Endothelial cell of umbilical vein (primary cell): ENCODE measurements at regions not wholly inside any gene's neighbourhood (a gene's known extent, or its start where the extent isn't known, plus 50 kb on each side); places are given as distances from the start of the nearest gene placed in this dataset.

Experiments used
- BruUV-seq: library from RNA; stranded (reverse); fragments of 400-500 nt; replicated peaks from 2 replicates; lab custom pipeline; 2021; lab: Mats Ljungman, UMichigan
- CTCF ChIA-PET: fragments of 300-600, 350-600 bp; sonication (Branson Sonifier 250); formaldehyde crosslinking; loops from one replicate; lab custom pipeline; 2021; ENCODE audit warnings: antibody characterized with exemption, inconsistent platforms; lab: Charles Lee
- POLR2A ChIA-PET: fragments of 300-600, 350-600 bp; sonication (Branson Sonifier 250); formaldehyde crosslinking; loops from one replicate; lab custom pipeline; 2021; ENCODE audit warnings: antibody characterized with exemption, inconsistent platforms; lab: Charles Lee
- DNase-seq: peaks from one replicate; pipeline ENCODE4 v3.0.0-alpha.2; 2011; ENCODE audit warnings: low read depth, low spot score
- FAIRE-seq: peaks from 2 replicates; lab custom pipeline; 2011; peaks lifted over from hg19 to GRCh38; lab: Jason Lieb, UNC
- H2AFZ ChIP-seq: 2 replicates; pipeline ENCODE4 v1.6.0; 2012; ENCODE audit warnings: low read depth, low read length, control low read depth, inconsistent platforms
- H3K27ac ChIP-seq: 2 replicates; pipeline ENCODE4 v1.5.1; 2011; ENCODE audit warnings: low read depth, mild to moderate bottlenecking, control low read depth, low read length, moderate library complexity; ENCODE audit not compliant: insufficient read depth
- H3K27me3 ChIP-seq, 2 experiments: 2 replicates each; pipeline versions ENCODE4 v1.6.0 to v1.6.1; 2011; ENCODE audit warnings: low read length in 2 of 2, mixed read lengths in 1 of 2; ENCODE audit not compliant: control insufficient read depth in 2 of 2, insufficient read depth in 2 of 2
- H3K36me3 ChIP-seq, 2 experiments: 2 replicates in 1 of 2; 3 replicates in 1 of 2; pipeline ENCODE4 v1.5.1; 2011; ENCODE audit warnings: low read length in 2 of 2, mild to moderate bottlenecking in 1 of 2, moderate library complexity in 1 of 2; ENCODE audit not compliant: control insufficient read depth in 2 of 2, insufficient read depth in 2 of 2; ENCODE audit errors: extremely low read depth in 1 of 2
- H3K4me1 ChIP-seq: 3 replicates; pipeline ENCODE4 v1.5.1; 2011; ENCODE audit warnings: mild to moderate bottlenecking, low read length; ENCODE audit not compliant: control insufficient read depth, insufficient read depth; ENCODE audit errors: extremely low read depth
- H3K4me2 ChIP-seq: 2 replicates; pipeline ENCODE4 v1.6.1; 2011; ENCODE audit warnings: low read length, control low read depth, mixed read lengths; ENCODE audit not compliant: insufficient read depth
- H3K4me3 ChIP-seq, 3 experiments: fragments of 200-600 bp in 1 of 3; sonication (generic), shearing (Covaris generic) in 1 of 3; replicated peaks in 1 of 3; 2 replicates each; pipeline ENCODE4 v1.5.1; 2011 to 2016; ENCODE audit warnings: control low read depth in 3 of 3, low read length in 3 of 3, mild to moderate bottlenecking in 2 of 3, inconsistent platforms in 1 of 3, low read depth in 1 of 3, moderate library complexity in 1 of 3; ENCODE audit not compliant: insufficient read depth in 1 of 3
- H3K79me2 ChIP-seq: 2 replicates; pipeline ENCODE4 v1.6.0; 2012; ENCODE audit warnings: low read length, inconsistent platforms; ENCODE audit not compliant: control insufficient read depth, insufficient read depth
- H3K9ac ChIP-seq: replicated peaks from 2 replicates; pipeline ENCODE3; 2011; ENCODE audit warnings: low read length, control low read depth; ENCODE audit not compliant: insufficient read depth; ENCODE audit errors: extremely low read depth
- H3K9me1 ChIP-seq: replicated peaks from 3 replicates; pipeline ENCODE4 v1.6.0; 2011; ENCODE audit warnings: mild to moderate bottlenecking, low read length; ENCODE audit not compliant: control insufficient read depth, insufficient read depth; ENCODE audit errors: extremely low read depth
- H3K9me3 ChIP-seq: replicated peaks from 2 replicates; pipeline ENCODE4 v1.5.1; 2012; ENCODE audit warnings: low read length, inconsistent platforms; ENCODE audit not compliant: control insufficient read depth, insufficient read depth
- H4K20me1 ChIP-seq: replicated peaks from 2 replicates; pipeline ENCODE3; 2011; ENCODE audit warnings: mild to moderate bottlenecking, low read length; ENCODE audit not compliant: control insufficient read depth, insufficient read depth; ENCODE audit errors: extremely low read depth
- CTCF ChIP-seq, 2 donors: IDR thresholded peaks; 1 replicate in 1 of 2; 2 replicates in 1 of 2; pipeline ENCODE4 v1.5.1; 2011; ENCODE audit warnings: low read length in 2 of 2, mild to moderate bottlenecking in 2 of 2, moderate library complexity in 2 of 2, control low read depth in 1 of 2, inconsistent platforms in 1 of 2, low read depth in 1 of 2; ENCODE audit not compliant: insufficient read depth in 1 of 2; ENCODE audit errors: extremely low read depth in 1 of 2
- MAX ChIP-seq: IDR thresholded peaks from 2 replicates; pipeline ENCODE4 v1.6.1; 2011; ENCODE audit not compliant: insufficient read depth, insufficient read length
- dilution Hi-C: fragments of 300-500 bp; cut with MboI; formaldehyde crosslinking; loops from one replicate; pipeline ENCODE4 v1.15.0; 2019; ENCODE audit warnings: low sequenced_read_pairs; ENCODE audit not compliant: extremely low pct_ligation_motif_present
- intact Hi-C: fragments of 100-400 bp; cut with micrococcal nuclease; formaldehyde crosslinking; loops from one replicate; pipeline ENCODE4 v1.10.0; 2022

DNA sequence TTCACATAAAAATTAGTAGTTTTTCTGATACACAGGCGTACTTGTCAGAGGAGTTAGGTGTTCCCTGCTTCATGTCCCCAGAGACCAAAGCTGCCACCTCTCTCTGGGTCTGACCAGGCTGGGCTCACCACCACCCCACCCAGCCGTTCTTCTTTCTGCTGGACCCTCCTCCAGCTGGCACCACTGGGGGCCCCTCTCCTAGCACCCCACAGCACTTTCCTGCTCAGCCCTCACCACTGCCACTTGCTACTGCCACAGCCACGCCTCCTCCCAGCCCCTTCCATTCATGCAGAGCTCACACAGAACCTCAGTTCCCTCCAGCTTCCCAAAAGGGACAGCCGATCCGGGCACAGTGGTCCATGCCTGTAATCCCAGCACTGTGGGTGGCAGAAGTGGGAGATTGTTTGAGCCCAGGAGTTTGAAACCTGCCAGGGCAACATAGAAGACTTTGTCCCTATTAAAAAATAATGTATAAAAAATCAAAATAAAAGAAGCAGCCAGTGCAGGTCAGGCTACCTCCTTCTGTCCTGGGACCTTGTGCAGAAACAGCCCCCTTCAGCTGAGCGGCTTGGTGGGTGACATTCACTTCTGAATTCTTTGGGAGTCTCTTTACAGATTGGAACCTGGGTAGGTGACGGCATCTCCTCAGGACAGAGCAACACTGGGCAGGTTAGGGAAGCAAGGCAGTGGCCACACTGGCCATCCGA, 208.3 kb downstream of the TOMM20 start:
- Histone ChIP-seq H3K36me3 (no peaks in the 10 kb centered on the region), H3K79me2 (no peaks in the 10 kb centered on the region), H3K27me3 (no peaks in the 10 kb centered on the region), H3K9ac (no peak overlapping the region), H3K4me3 (no peak overlapping the region), H3K4me2 (no peak overlapping the region), H2AFZ (no peak overlapping the region), H3K4me1 (peaks cover 49% of the 10 kb centered on the region), H4K20me1 (no peaks in the 10 kb centered on the region), H3K27ac (peak overlapping the region; percentile 78), H3K9me3 (no peaks in the 10 kb centered on the region), H3K9me1 (no peaks in the 10 kb centered on the region)
- dilution Hi-C loops (no loop called here), intact Hi-C loops (no loop called here)
- BruUV-seq, result no TSS peak
- ChIA-PET CTCF (interaction anchor here (2.2 to 2.9 kb wide), 3 partner anchors 58 to 323 kb away, joined by 6 to 22 read pairs (median 8); no protein-coding TSS in a partner anchor), POLR2A (interaction anchor here (0.8 kb wide), 1 partner anchor 29 kb away, joined by 3 read pairs; no protein-coding TSS in a partner anchor)
- DNase-seq (no peak), FAIRE-seq (no peak)
- TF ChIP-seq MAX (no peak), CTCF (IDR thresholded peaks at IDR 0.05; ENCODE audit: extremely low read depth in 1 of 2, insufficient read depth in 1 of 2, low read depth in 1 of 2, low read length in 2 of 2) (no peak)
